ENCODE measurements at regions not wholly inside any gene's neighbourhood (a gene's known extent, or its start where the extent isn't known, plus 50 kb on each side); places are given as distances from the start of the nearest gene placed in this dataset.
A peak's percentile ranks its signal among the peaks of the same experiment; 100 is the strongest.

- DNase-seq = no peak
Observed at GRCh38 chr12:92574911-92575570, 127.7 kb upstream of the PLEKHG7 start.

GRCh38 chr12:92574051-92574783 is 128.6 kb upstream of the PLEKHG7 start:
- DNase-seq = no peak

GRCh38 chr12:92573104-92573503 is 129.7 kb upstream of the PLEKHG7 start:
- no peak for DNase-seq

GRCh38 chr12:92571844-92572543 is 130.8 kb upstream of the PLEKHG7 start:
- DNase-seq = no peak

- no peak for DNase-seq
Observed at GRCh38 chr12:92571169-92571568, 131.6 kb upstream of the PLEKHG7 start.

GRCh38 chr12:92570056-92570753 is 132.6 kb upstream of the PLEKHG7 start:
- DNase-seq = peak; percentile 92

GRCh38 chr12:92568691-92569090 is 134.1 kb upstream of the PLEKHG7 start:
- DNase-seq = no peak

- no peak for DNase-seq
Observed at GRCh38 chr12:92566448-92567019, 136.3 kb upstream of the PLEKHG7 start.

- DNase-seq = no peak
Observed at GRCh38 chr12:92563819-92564218, 139.0 kb upstream of the PLEKHG7 start.

- no peak for DNase-seq
Observed at GRCh38 chr12:92562063-92562734, 140.6 kb upstream of the PLEKHG7 start.

- DNase-seq = no peak
Observed at GRCh38 chr12:92561543-92561899, 141.3 kb upstream of the PLEKHG7 start.

- DNase-seq = no peak
Observed at GRCh38 chr12:92560713-92561542, 141.9 kb upstream of the PLEKHG7 start.

GRCh38 chr12:92558806-92559205 is 144.0 kb upstream of the PLEKHG7 start:
- no peak for DNase-seq

- DNase-seq = no peak
Observed at GRCh38 chr12:92558215-92558773, 144.5 kb upstream of the PLEKHG7 start.

- no peak for DNase-seq
Observed at GRCh38 chr12:92557422-92557724, 145.4 kb upstream of the PLEKHG7 start.

GRCh38 chr12:92556637-92557421 is 146.0 kb upstream of the PLEKHG7 start:
- no peak for DNase-seq

GRCh38 chr12:92556141-92556540 is 146.6 kb upstream of the PLEKHG7 start:
- no peak for DNase-seq

GRCh38 chr12:92554158-92555073 is 148.4 kb upstream of the PLEKHG7 start:
- DNase-seq = no peak

GRCh38 chr12:92553389-92553788 is 149.4 kb upstream of the PLEKHG7 start:
- DNase-seq = no peak
